Stimulated activated CD8-positive, alpha-beta memory T cell treated with anti-CD3 and anti-CD28 coated beads, Interleukin-15, amount 100 ng/mL, for 48 hours (primary cell): ENCODE measurements at regions not wholly inside any gene's neighbourhood (a gene's known extent, or its start where the extent isn't known, plus 50 kb on each side); places are given as distances from the start of the nearest gene placed in this dataset.
A peak's percentile ranks its signal among the peaks of the same experiment; 100 is the strongest.

ENCODE experiments used
- DNase-seq, 2 donors: peaks; one replicate each; pipeline ENCODE4 v3.0.0-alpha.2; 2020; ENCODE audit warnings: low read depth in 2 of 2

GRCh38 chr3:27935492-27935891 is 213.4 kb upstream of the EOMES start:
- DNase-seq: no peak

GRCh38 chr3:27939521-27939920 is 217.4 kb upstream of the EOMES start:
- no peak for DNase-seq

- no peak for DNase-seq
Measured at GRCh38 chr3:27939940-27940339, 217.8 kb upstream of the EOMES start.

- DNase-seq: no peak
Measured at GRCh38 chr3:27943106-27943505, 221.0 kb upstream of the EOMES start.

- no peak for DNase-seq
Measured at GRCh38 chr3:27945229-27945628, 223.1 kb upstream of the EOMES start.

- DNase-seq: no peak
Measured at GRCh38 chr3:27960133-27960532, 238.0 kb upstream of the EOMES start.

- peak; percentile 14 to 27 for DNase-seq
Measured at GRCh38 chr3:27963519-27963918, 241.4 kb upstream of the EOMES start.

- no peak for DNase-seq
Measured at GRCh38 chr3:27971600-27971999, 249.5 kb upstream of the EOMES start.

GRCh38 chr3:27976933-27977332 is 254.8 kb upstream of the EOMES start:
- no peak for DNase-seq

GRCh38 chr3:27978440-27978839 is 256.3 kb upstream of the EOMES start:
- no peak for DNase-seq

GRCh38 chr3:27985369-27986035 is 255.9 kb upstream of the CMC1 start:
- DNase-seq: no peak

- no peak for DNase-seq
Measured at GRCh38 chr3:27986234-27986879, 255.1 kb upstream of the CMC1 start.

GRCh38 chr3:27990324-27990723 is 251.1 kb upstream of the CMC1 start:
- no peak for DNase-seq

GRCh38 chr3:27990837-27991236 is 250.6 kb upstream of the CMC1 start:
- no peak for DNase-seq

- no peak for DNase-seq
Measured at GRCh38 chr3:27993051-27993450, 248.4 kb upstream of the CMC1 start.

- DNase-seq: no peak
Measured at GRCh38 chr3:28000608-28001007, 240.8 kb upstream of the CMC1 start.

GRCh38 chr3:28008235-28008634 is 233.2 kb upstream of the CMC1 start:
- DNase-seq: no peak

- no peak for DNase-seq
Measured at GRCh38 chr3:28012830-28013229, 228.6 kb upstream of the CMC1 start.

- DNase-seq: no peak
Measured at GRCh38 chr3:28013864-28014473, 227.4 kb upstream of the CMC1 start.

GRCh38 chr3:28018925-28019718 is 222.3 kb upstream of the CMC1 start:
- no peak for DNase-seq

- no peak for DNase-seq
Measured at GRCh38 chr3:28019740-28020139, 221.7 kb upstream of the CMC1 start.

- DNase-seq: no peak
Measured at GRCh38 chr3:28022916-28023315, 218.5 kb upstream of the CMC1 start.

GRCh38 chr3:28028554-28028953 is 212.9 kb upstream of the CMC1 start:
- no peak for DNase-seq
